SK-N-SH (cell line): ENCODE measurements at regions not wholly inside any gene's neighbourhood (a gene's known extent, or its start where the extent isn't known, plus 50 kb on each side); places are given as distances from the start of the nearest gene placed in this dataset.

Experiments used
- CTCF ChIA-PET: fragments of 300-600, 350-600 bp; formaldehyde crosslinking; extraction: SDS; loops from one replicate; lab custom pipeline; 2021; lab: Yijun Ruan, JAX
- POLR2A ChIA-PET: fragments of 350-600 bp; sonication (Branson Sonifier 250); formaldehyde crosslinking; extraction: SDS; loops from one replicate; lab custom pipeline; 2020; ENCODE audit warnings: antibody characterized with exemption, inconsistent platforms; lab: Yijun Ruan, JAX
- DNase-seq: peaks from one replicate; pipeline ENCODE4 v3.0.0; 2012
- H2AFZ ChIP-seq: fragments of 200-600 bp; sonication (generic); 2 replicates; pipeline ENCODE4 v1.8.1; 2016; ENCODE audit warnings: antibody characterized with exemption, mild to moderate bottlenecking, low read depth
- H3F3A ChIP-seq: fragments of 200-600 bp; sonication (generic); replicated peaks from 2 replicates; pipeline ENCODE3; 2016; ENCODE audit warnings: antibody characterized with exemption, mild to moderate bottlenecking; ENCODE audit not compliant: insufficient read depth
- H3K27ac ChIP-seq, 2 experiments: fragments of 200-500 bp in 1 of 2; fragments of 200-600 bp in 1 of 2; sonication (Bioruptor generic) in 1 of 2; sonication (generic), shearing (Covaris generic) in 1 of 2; 2 replicates each; pipeline versions ENCODE4 v1.5.1 to v1.6.1; 2014 to 2016; ENCODE audit warnings: low read depth in 2 of 2, inconsistent platforms in 1 of 2, low read length in 1 of 2, mild to moderate bottlenecking in 1 of 2, mixed read lengths in 1 of 2
- H3K27me3 ChIP-seq: fragments of 200-600 bp; sonication (generic), shearing (Covaris generic); 2 replicates; pipeline ENCODE4 v1.6.1; 2016; ENCODE audit warnings: mixed run types; ENCODE audit not compliant: insufficient read depth
- H3K36me3 ChIP-seq, 2 experiments: fragments of 200-500 bp in 1 of 2; fragments of 200-600 bp in 1 of 2; sonication (Bioruptor generic) in 1 of 2; sonication (generic) in 1 of 2; replicated peaks in 1 of 2; 2 replicates each; pipeline versions ENCODE3 to v1.5.1; 2014 to 2016; ENCODE audit warnings: low read length in 1 of 2, mild to moderate bottlenecking in 1 of 2; ENCODE audit not compliant: insufficient read depth in 2 of 2, control insufficient read depth in 1 of 2
- H3K4me1 ChIP-seq, 2 experiments: fragments of 200-500 bp in 1 of 2; fragments of 200-600 bp in 1 of 2; sonication (Bioruptor generic) in 1 of 2; sonication (generic), shearing (Covaris generic) in 1 of 2; 2 replicates each; pipeline versions ENCODE4 v1.5.1 to v1.6.1; 2014 to 2016; ENCODE audit warnings: low read depth in 1 of 2, low read length in 1 of 2, mixed run types in 1 of 2; ENCODE audit not compliant: insufficient read depth in 2 of 2, control insufficient read depth in 1 of 2
- H3K4me2 ChIP-seq: fragments of 200-600 bp; sonication (generic), shearing (Covaris generic); 2 replicates; pipeline ENCODE4 v1.6.1; 2017; ENCODE audit warnings: mixed run types
- H3K4me3 ChIP-seq, 2 experiments: fragments of 200-500 bp in 1 of 2; fragments of 200-600 bp in 1 of 2; sonication (Bioruptor generic) in 1 of 2; sonication (generic), shearing (Covaris generic) in 1 of 2; 2 replicates each; pipeline versions ENCODE4 v1.5.1 to v1.8.1; 2014 to 2016; ENCODE audit warnings: low read depth in 2 of 2, inconsistent platforms in 1 of 2, low read length in 1 of 2, mild to moderate bottlenecking in 1 of 2, mixed read lengths in 1 of 2, moderate library complexity in 1 of 2
- H3K79me2 ChIP-seq: fragments of 200-600 bp; sonication (generic); 2 replicates; pipeline ENCODE4 v1.8.1; 2017; ENCODE audit warnings: mild to moderate bottlenecking; ENCODE audit not compliant: insufficient read depth
- H3K9ac ChIP-seq: fragments of 200-600 bp; sonication (generic); 2 replicates; pipeline ENCODE4 v1.6.1; 2017; ENCODE audit warnings: mixed run types
- H3K9me2 ChIP-seq: fragments of 200-600 bp; sonication (generic); 2 replicates; pipeline ENCODE4 v1.6.1; 2017; ENCODE audit warnings: mixed run types
- H3K9me3 ChIP-seq: fragments of 200-600 bp; sonication (generic); 2 replicates; pipeline ENCODE4 v1.6.1; 2017; ENCODE audit warnings: mixed run types, mild to moderate bottlenecking, moderate library complexity
- H4K20me1 ChIP-seq: fragments of 200-600 bp; sonication (generic); 2 replicates; pipeline ENCODE4 v1.6.1; 2017; ENCODE audit warnings: mild to moderate bottlenecking, mixed run types; ENCODE audit not compliant: insufficient read depth
- CHD2 ChIP-seq: fragments of 150-350 bp; IDR thresholded peaks from 2 replicates; pipeline ENCODE4 v1.6.1; 2018; ENCODE audit warnings: low read length; ENCODE audit not compliant: partially characterized antibody
- EP300 ChIP-seq, 2 experiments: IDR thresholded peaks; 2 replicates each; pipeline versions ENCODE4 v1.4.0 to v1.6.1; 2012; ENCODE audit warnings: borderline replicate concordance in 1 of 2, low read depth in 1 of 2, low read length in 1 of 2
- EZH2phosphoT487 ChIP-seq: fragments of 200-600 bp; sonication (generic); IDR thresholded peaks from 2 replicates; pipeline ENCODE4 v1.6.1; 2017; ENCODE audit warnings: low read depth, mixed run types, mild to moderate bottlenecking, antibody characterized with exemption, moderate library complexity, borderline replicate concordance
- FOXJ3 ChIP-seq: sonication (generic); formaldehyde crosslinking; IDR thresholded peaks from 2 replicates; pipeline ENCODE4 v1.5.1; 2020; ENCODE audit warnings: mild to moderate bottlenecking, missing genetic modification reagents
- FOXM1 ChIP-seq: IDR thresholded peaks from 2 replicates; pipeline ENCODE4 v1.4.0; 2012; ENCODE audit warnings: low read depth, mild to moderate bottlenecking
- GABPA ChIP-seq: IDR thresholded peaks from 2 replicates; pipeline ENCODE4 v1.4.0; 2012; ENCODE audit warnings: low read depth, mild to moderate bottlenecking
- GATA2 ChIP-seq: sonication (generic); formaldehyde crosslinking; IDR thresholded peaks from 2 replicates; pipeline ENCODE4 v1.5.0; 2020; ENCODE audit warnings: mild to moderate bottlenecking, missing genetic modification reagents
- JUND ChIP-seq: IDR thresholded peaks from 2 replicates; pipeline ENCODE4 v1.4.0; 2012
- MEF2A ChIP-seq: IDR thresholded peaks from 2 replicates; pipeline ENCODE4 v1.4.0; 2012; ENCODE audit warnings: low read depth, borderline replicate concordance
- RAD21 ChIP-seq: IDR thresholded peaks from 2 replicates; pipeline ENCODE4 v1.6.1; 2012; ENCODE audit warnings: mild to moderate bottlenecking, low read length
- RCOR1 ChIP-seq: fragments of 150-350 bp; IDR thresholded peaks from 2 replicates; pipeline ENCODE4 v1.6.1; 2017; ENCODE audit warnings: antibody characterized with exemption, low read length
- RXRA ChIP-seq: IDR thresholded peaks from 2 replicates; pipeline ENCODE4 v1.4.0; 2012; ENCODE audit warnings: low read depth, mild to moderate bottlenecking, borderline replicate concordance
- SIN3A ChIP-seq: IDR thresholded peaks from 2 replicates; pipeline ENCODE4 v1.6.1; 2012; ENCODE audit warnings: low read depth, mild to moderate bottlenecking, low read length, moderate library complexity, borderline replicate concordance
- SMC3 ChIP-seq: IDR thresholded peaks from 2 replicates; pipeline ENCODE4 v1.6.1; 2012; ENCODE audit warnings: low read depth, low read length, improper control_type of control experiment
- TCF12 ChIP-seq: IDR thresholded peaks from 2 replicates; pipeline ENCODE4 v1.4.0; 2012
- TEAD4 ChIP-seq: IDR thresholded peaks from 2 replicates; pipeline ENCODE4 v1.4.0; 2012; ENCODE audit warnings: mild to moderate bottlenecking, borderline replicate concordance; ENCODE audit not compliant: insufficient read depth
- WGBS: methylation state at CpG from one replicate; pipeline ENCODE4 v1.1.6; 2017; ENCODE audit warnings: low lambda C conversion rate; 5-methylcytosine and 5-hydroxymethylcytosine counted together
- TF ChIP-seq, protein P1 (sequence below): IDR thresholded peaks from 2 replicates; pipeline ENCODE4 v1.4.0; 2012; ENCODE audit warnings: low read depth, borderline replicate concordance
- TF ChIP-seq, protein P2 (sequence below): IDR thresholded peaks from 2 replicates; pipeline ENCODE4 v1.4.0; 2012; ENCODE audit warnings: low read depth, borderline replicate concordance
- TF ChIP-seq, protein P3 (sequence below): fragments of 150-350 bp; IDR thresholded peaks from 2 replicates; pipeline ENCODE4 v1.6.1; 2017; ENCODE audit warnings: antibody characterized with exemption, low read length, low read depth, borderline replicate concordance
- TF ChIP-seq, protein P4 (sequence below): IDR thresholded peaks from 2 replicates; pipeline ENCODE4 v1.4.0; 2012; ENCODE audit warnings: low read depth
- TF ChIP-seq, protein P5 (sequence below): fragments of 200-600 bp; sonication (generic); IDR thresholded peaks from 2 replicates; pipeline ENCODE4 v1.6.1; 2017; ENCODE audit warnings: antibody characterized with exemption, mild to moderate bottlenecking, moderate library complexity

DNA sequence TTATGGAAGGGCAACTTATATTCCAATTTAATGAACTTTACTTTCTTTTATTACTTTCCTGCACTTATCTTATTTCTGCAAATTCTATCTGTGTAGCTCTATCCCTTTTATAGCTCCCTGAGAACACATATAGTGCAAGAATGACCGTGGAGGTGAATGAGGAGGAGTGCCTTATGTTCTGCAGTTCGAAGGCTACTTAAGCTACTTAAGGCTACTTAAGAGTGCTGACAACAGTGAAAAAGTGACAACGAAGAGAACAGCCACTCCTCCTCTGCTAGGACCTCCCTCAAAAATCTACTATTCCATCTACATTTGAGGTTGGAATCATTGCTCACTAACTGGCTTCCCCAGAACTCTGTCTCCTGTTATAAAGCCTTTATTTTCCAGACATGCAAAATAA is 1365.7 kb upstream of the C9orf72 start (continued):
- TF ChIP-seq, protein P1, sequence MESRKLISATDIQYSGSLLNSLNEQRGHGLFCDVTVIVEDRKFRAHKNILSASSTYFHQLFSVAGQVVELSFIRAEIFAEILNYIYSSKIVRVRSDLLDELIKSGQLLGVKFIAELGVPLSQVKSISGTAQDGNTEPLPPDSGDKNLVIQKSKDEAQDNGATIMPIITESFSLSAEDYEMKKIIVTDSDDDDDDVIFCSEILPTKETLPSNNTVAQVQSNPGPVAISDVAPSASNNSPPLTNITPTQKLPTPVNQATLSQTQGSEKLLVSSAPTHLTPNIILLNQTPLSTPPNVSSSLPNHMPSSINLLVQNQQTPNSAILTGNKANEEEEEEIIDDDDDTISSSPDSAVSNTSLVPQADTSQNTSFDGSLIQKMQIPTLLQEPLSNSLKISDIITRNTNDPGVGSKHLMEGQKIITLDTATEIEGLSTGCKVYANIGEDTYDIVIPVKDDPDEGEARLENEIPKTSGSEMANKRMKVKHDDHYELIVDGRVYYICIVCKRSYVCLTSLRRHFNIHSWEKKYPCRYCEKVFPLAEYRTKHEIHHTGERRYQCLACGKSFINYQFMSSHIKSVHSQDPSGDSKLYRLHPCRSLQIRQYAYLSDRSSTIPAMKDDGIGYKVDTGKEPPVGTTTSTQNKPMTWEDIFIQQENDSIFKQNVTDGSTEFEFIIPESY = no peak

DNA sequence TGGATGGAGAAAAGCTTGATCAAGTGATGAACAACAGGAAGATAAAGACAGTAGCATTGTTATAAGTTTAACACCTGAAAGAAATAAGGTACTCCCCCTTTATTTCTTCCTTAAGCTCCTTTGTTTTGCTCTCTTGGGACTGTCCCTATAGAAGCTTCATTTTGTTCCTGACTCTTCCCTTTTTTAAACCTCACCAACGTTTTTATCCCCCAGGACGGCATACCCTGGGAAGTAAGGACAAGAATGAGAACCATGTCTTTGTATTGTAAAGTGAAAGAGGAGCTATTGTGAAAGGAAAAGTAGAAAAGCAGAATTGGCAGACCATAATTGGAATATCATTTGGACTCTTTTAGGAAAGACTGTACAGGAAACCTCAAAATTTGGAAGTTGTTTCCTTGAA is 1368.6 kb upstream of the C9orf72 start:
- no peak overlapping the region for H3K4me3 ChIP-seq
- no peaks in the 10 kb centered on the region for H4K20me1 ChIP-seq
- H3K4me1 ChIP-seq = no peaks in the 10 kb centered on the region
- H3K27me3 ChIP-seq = no peaks in the 10 kb centered on the region
- CTCF ChIA-PET = interaction anchor here (0.7 to 1.7 kb wide), 3 partner anchors 14 to 183 kb away, joined by 3 to 6 read pairs (median 4); no protein-coding TSS in a partner anchor
- no peak overlapping the region for H3K4me2 ChIP-seq
- H3K36me3 ChIP-seq = peaks cover 2 to 3% of the 10 kb centered on the region in 2 experiments
- no peak overlapping the region for H3K9ac ChIP-seq
- H3K9me3 ChIP-seq = no peaks in the 10 kb centered on the region
- no peak for DNase-seq
- no peak overlapping the region for H3K27ac ChIP-seq
- H3K9me2 ChIP-seq = no peaks in the 10 kb centered on the region
- no peaks in the 10 kb centered on the region for H3F3A ChIP-seq
- WGBS = 76% methylated on average over 2 of the region's 2 CpGs
- H2AFZ ChIP-seq = no peak overlapping the region
- POLR2A ChIA-PET = interaction anchor here (0.6 kb wide), 1 partner anchor 881 kb away, joined by 3 read pairs; no protein-coding TSS in a partner anchor
- no peaks in the 10 kb centered on the region; the same call in 1 of the 2 replicates for H3K79me2 ChIP-seq
- no peak for TF ChIP-seq FOXM1
- no peak for TF ChIP-seq RAD21
- TF ChIP-seq GATA2 (CRISPR knock-in tag) = no peak
- no peak for TF ChIP-seq EZH2phosphoT487
- no peak for TF ChIP-seq FOXJ3 (CRISPR knock-in tag)
- no peak for TF ChIP-seq TCF12
- TF ChIP-seq SIN3A = no peak
- TF ChIP-seq SMC3 = no peak
- TF ChIP-seq RCOR1 = no peak
- no peak for TF ChIP-seq EP300 (IDR thresholded peaks at IDR 0.05; ENCODE audit: borderline replicate concordance in 1 of 2, low read depth in 1 of 2, low read length in 1 of 2)
- TF ChIP-seq RXRA = no peak
- TF ChIP-seq, protein P2, sequence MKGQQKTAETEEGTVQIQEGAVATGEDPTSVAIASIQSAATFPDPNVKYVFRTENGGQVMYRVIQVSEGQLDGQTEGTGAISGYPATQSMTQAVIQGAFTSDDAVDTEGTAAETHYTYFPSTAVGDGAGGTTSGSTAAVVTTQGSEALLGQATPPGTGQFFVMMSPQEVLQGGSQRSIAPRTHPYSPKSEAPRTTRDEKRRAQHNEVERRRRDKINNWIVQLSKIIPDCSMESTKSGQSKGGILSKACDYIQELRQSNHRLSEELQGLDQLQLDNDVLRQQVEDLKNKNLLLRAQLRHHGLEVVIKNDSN = no peak
- no peak for TF ChIP-seq CHD2
- TF ChIP-seq, protein P3, sequence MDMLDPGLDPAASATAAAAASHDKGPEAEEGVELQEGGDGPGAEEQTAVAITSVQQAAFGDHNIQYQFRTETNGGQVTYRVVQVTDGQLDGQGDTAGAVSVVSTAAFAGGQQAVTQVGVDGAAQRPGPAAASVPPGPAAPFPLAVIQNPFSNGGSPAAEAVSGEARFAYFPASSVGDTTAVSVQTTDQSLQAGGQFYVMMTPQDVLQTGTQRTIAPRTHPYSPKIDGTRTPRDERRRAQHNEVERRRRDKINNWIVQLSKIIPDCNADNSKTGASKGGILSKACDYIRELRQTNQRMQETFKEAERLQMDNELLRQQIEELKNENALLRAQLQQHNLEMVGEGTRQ = no peak
- no peak for TF ChIP-seq MEF2A
- TF ChIP-seq, protein P4, sequence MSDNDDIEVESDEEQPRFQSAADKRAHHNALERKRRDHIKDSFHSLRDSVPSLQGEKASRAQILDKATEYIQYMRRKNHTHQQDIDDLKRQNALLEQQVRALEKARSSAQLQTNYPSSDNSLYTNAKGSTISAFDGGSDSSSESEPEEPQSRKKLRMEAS = no peak
- TF ChIP-seq, protein P5, sequence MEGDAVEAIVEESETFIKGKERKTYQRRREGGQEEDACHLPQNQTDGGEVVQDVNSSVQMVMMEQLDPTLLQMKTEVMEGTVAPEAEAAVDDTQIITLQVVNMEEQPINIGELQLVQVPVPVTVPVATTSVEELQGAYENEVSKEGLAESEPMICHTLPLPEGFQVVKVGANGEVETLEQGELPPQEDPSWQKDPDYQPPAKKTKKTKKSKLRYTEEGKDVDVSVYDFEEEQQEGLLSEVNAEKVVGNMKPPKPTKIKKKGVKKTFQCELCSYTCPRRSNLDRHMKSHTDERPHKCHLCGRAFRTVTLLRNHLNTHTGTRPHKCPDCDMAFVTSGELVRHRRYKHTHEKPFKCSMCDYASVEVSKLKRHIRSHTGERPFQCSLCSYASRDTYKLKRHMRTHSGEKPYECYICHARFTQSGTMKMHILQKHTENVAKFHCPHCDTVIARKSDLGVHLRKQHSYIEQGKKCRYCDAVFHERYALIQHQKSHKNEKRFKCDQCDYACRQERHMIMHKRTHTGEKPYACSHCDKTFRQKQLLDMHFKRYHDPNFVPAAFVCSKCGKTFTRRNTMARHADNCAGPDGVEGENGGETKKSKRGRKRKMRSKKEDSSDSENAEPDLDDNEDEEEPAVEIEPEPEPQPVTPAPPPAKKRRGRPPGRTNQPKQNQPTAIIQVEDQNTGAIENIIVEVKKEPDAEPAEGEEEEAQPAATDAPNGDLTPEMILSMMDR = no peak
- TF ChIP-seq TEAD4 = no peak
- no peak for TF ChIP-seq JUND
- TF ChIP-seq GABPA = no peak
- TF ChIP-seq, all 33 proteins: peak for 0
